HT-29 (cell line): ENCODE measurements at regions not wholly inside any gene's neighbourhood (a gene's known extent, or its start where the extent isn't known, plus 50 kb on each side); places are given as distances from the start of the nearest gene placed in this dataset.

ENCODE experiments used
- DNase-seq: peaks from one replicate; pipeline ENCODE4 v3.0.0-alpha.2; 2015; ENCODE audit warnings: low spot score

DNA sequence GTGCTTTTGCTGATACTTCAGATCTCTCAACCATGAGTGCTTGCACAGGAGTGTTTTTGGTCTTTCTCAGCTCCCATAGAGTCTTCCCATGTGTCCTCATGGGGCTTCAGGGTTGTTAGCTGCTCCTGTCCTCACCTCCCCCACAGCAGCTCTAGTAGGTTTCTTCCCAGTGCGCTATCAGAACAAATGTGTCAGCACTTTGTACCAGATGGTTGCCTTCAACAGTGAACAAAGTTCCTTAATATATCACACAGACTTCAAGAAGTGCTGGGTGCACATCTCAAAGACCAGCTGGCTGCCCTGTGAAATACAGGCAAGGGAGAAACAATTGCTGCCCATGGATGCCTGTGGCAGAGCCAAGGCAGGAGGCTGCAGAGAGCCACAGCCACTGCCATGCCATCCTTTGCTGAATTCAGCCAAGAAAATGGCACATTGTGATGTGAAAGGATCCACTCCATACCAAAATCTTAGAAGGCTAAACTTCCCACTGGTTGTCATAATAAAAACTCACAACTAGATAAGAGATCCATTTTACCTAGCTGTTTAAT lies 471.3 kb downstream of the C6orf118 start:
- no peak for DNase-seq

DNA sequence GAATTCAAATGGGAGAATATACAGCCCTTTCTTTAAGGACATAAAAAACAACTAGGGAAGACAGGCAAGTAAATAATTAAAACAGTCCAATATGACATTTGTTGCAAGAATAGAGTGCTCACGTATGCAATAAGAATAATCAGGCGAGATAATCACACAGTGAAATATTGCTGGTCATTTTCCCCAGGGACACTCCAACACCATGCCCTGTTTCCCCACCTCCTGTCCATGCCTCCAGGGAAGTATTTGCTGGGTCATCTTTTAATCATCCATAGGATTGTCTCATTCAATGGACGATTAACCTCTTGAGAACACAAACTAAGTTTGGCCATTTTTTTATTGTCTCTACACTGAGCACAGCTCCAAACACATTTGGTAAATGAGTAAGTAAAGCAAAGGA lies 472.9 kb downstream of the C6orf118 start:
- DNase-seq: no peak

DNA sequence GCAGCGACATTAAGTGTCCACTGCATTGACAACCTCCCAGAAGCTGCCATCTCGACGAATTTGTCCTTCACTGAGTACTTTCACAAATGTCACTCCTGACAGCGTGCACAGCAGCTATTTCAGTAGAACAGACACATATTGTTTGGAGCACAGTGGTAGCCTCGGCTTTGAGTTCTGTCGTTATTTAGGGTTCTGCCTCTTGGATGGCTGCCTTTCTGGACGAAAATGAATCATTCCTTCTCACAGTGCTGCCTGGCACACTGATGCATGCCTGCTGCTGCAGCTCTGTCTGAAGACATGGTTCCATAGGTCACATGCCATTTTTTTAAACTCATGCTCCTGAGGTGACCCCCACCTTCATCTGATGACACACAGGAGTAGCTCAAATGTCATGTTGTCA lies 477.0 kb downstream of the C6orf118 start:
- DNase-seq: no peak

DNA sequence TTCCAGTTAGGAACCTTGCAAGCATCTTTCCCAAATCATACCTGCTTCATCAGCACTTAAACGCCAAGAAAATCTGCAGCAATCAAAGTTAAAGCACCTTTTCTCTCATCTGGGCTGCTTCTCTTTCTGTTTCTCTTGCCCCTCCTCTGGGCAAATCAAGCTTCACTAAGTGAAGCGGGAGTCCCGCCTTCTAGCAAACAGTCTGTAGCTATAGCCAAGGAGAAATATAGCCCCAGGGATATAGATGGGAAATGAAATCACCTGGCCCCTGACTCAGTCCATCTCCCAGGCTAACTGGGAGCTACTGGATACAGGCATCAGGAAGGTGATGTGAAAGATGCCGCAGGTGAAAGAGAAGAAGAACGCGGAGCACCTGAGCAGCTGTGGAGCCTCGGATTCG lies 481.9 kb downstream of the C6orf118 start:
- no peak for DNase-seq

DNA sequence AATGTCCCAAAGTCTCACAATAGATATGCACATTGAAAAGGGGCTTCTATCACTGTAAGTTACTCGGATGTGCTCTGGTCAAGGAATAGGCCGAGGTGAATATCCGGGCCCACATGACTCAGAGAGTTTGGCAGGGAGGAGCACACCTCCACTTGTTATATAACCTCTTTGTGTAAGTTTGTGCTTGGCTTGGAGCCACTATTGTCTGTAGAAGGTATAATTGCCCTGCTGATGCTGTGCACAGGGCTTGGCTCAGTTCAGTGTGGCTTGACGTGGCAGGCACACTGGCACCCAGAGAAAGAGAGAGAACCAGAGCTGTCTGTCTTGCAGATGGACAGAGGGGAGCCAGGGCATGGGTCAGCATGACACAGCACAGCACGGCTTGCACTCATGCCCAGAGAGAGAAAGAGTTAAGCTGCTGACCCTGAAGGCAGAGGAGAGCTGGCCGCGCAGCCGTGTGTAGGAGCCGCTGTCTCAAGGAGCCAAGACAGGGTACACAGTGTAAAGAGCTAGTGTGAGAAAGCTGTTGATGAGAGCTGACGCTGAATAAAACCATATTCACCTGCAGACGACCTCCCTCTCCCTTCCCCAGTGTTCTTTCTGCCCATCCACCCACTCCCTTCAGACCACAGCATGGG lies 482.5 kb downstream of the C6orf118 start:
- DNase-seq: no peak

DNA sequence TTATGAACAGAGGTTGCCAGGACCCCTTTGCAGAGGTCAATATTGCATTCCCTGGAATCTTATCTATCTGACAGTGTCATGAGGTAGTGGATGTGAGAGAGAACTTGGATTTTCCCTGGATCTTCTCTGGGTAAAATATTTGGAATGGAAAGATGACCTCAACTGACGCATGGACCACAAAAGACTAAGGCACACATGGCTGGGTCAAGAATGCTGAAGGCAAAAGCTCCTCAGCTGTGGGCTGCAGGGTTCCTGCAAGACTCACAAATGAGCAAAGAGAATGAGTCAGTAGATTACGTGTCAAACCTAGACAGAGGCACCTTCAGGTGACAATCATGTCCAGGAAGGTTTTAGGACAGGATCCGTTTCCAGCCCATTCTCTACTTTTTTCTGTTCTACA lies 484.0 kb downstream of the C6orf118 start:
- DNase-seq: no peak

DNA sequence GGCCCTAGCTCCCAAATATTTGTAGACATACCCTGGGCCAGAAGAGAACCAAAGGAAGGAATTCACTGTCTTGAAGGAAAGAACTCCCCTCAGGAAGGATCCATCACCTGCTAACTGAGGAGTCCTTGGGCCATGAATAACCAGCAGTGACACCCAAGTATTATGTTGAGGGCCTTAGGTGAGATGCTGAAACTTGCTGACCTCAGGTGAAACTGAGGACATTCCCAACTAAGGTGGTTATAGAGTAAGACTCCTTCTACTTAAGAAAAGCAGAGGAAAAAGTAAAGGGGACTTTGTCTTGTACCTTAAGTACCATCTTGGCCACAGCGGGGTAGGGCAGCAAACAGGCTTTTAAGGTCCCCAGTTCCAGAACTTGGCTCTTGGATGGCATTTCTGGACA lies 491.7 kb downstream of the C6orf118 start:
- DNase-seq: no peak

DNA sequence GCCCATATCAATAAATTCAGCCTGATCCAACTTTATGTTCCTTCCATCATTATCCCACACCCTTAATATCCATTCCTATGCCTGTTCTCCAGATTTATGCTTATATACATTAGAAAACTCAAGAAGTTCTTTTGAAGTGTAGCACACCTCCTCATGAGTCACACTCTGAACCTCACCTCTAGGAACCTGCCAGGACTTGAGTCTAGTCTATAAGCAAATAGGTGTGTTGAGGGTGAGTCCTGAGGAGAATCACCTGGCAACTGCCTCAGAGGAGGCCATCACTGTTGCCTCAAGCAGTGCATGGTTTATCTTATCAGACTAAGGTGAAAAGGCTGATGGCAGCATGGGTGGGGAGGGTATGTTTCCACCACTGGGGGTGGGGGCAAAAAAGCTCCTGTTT lies 496.7 kb downstream of the C6orf118 start:
- no peak for DNase-seq

DNA sequence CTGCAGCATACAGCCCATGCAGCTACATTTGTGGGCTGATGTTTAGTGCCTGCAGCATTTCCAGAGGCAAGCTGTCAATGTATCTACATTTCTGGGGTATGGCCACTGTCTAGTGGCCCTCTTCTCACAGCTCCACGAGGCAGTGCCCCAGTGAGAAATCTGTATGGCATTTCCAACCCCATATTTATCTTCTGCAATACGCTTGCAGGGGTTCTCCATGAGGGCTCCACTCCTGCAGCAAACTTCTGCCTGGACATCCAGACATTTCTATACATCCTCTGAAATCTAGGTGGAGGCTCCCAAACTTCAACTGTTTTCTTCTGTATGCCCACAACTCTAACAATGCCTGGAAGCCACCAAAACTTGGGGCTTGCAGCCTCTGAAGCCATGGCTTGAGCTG lies 502.3 kb downstream of the C6orf118 start:
- no peak for DNase-seq

DNA sequence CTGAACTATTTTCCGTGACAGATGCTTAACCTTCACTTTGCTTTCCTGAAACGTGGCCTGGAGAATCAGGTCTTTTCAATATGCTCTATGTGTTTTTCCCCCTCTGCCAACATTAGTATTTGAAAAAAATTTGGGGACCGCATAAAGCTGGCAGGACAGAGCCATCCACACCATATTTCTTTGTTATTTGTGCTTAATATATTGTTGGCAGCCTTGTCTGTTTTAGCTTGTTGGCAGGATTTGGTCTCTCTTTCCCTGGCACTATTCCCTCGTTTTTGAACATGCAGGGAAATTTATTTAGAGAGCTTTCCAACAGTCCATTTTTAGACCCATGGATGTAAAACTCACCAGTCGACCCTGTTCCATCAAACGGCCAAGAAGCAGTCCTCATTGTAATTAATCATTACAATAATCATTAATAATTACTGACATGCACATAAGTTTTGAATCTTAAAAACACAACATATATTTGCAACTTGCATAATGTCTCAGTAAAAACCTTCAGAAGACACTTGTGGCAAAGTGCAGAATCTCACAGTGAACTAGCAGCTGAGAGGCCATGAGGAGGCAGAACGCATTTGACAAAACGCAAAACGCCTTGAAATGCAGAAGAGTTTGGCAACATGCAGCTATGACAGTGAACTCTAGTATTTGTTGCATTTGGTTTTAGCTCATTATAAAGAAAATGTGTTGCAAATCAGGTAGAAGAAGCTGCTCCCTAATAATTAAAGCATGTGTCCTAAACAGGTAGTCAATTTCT lies 514.2 kb downstream of the C6orf118 start:
- DNase-seq: no peak

DNA sequence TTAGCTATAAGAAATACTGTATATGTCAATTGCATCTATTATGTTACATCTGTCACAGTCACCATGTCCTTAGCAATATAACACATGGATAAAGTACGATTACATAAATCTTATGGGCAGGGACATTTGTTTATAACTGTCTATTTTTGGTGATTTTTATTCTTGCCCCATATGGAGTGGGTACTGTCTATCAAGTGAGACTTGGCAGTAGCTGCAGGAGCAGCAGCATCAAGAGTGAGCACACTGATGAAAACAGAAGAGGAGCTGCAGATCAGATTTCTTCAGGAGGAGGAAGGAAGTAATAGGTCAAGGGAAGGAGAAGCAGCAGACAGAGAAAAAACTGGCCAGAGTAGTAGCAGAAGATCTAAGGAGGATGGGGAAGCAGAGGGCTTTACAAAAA lies 516.7 kb downstream of the C6orf118 start:
- DNase-seq: no peak

DNA sequence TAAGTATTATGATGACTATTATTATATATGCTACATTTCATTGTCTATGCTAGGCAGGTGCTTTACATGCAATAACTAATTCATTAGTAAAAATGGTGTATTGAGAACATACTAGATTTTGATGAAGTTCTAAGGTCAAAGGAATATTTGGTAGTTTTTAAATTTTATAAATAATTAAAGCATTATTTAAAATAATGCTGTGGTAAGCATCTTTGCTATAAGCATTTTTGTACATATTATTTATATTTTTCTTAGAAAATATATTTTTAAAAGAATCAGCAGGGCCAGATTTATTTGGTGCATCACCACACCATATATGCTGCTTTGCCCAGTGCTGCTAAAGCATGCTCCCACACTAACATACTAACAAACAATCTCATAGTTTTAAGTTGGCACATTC lies 517.9 kb downstream of the C6orf118 start:
- DNase-seq: no peak

DNA sequence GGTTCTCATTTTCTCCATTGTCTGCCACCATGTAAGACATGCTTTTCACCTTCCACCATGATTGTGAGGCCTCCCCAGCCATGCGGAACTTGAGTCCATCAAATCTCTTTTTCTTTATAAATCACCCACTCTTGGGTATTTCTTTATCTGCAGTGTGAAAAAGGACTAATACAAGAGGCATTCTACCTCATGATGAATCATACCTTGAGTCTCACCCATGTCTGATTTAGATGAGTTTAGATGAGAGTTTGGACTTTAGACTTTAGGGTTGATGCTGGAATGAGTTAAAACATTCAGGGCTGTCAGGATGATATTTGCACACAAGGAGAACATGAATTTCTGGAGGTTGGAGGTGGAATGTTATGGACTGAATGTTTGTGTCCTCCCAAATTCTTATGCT lies 545.6 kb downstream of the C6orf118 start:
- no peak for DNase-seq

DNA sequence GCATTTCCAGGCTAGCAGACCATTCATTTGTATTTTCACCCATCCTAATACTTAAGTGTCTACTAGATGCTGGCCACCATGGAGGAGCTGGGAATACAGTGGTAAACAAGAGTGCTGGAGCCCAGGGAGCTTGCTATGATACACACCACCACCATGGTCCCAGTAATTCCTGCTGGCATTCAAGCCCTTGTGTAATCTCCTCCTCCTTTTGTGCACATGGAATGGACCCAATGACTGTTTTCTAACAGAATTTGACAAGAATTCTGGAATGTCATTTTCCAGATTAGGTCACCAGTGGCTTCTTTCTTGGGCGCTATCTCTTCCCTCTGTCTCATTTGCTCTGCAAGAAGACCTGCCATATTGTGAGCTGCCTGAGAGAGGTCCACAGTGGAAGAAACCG lies 552.0 kb downstream of the C6orf118 start:
- no peak for DNase-seq

DNA sequence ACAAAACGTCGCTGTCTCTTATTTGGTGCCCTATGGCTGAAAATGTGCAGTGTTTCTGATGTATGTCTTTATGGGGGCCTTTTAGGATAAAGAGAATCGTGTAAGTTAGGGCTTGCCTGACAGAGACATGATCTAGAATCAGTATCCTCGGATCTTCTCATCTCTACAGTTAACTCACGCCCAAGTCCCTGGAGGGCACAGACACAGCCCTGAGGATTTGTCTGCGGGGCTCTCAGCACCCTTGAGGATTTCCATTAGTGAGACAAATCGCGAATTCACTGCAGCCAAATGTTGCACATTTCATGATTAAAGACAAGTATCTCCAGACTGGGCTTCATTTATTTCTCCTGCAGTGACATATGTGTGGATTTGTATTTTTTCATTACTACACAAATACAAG lies 552.7 kb downstream of the C6orf118 start:
- DNase-seq: no peak

DNA sequence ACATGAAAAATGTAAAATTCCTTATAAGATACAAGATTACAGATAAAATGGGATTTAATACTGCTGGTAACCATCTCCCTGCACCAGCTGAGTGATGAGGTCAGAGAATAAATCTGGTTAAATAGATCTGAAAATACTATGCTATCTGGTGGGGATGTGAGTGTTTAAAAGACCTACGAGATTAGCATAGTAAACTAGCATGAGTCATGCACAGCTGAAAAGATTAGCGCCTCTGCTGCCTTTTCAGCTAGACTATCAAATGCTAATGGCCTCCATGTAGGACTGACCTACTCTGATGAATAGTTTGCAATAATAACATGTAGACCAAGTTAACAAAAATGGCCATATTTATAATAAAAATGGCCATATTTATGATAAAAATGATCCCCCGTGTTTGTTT lies 553.3 kb downstream of the C6orf118 start:
- no peak for DNase-seq

DNA sequence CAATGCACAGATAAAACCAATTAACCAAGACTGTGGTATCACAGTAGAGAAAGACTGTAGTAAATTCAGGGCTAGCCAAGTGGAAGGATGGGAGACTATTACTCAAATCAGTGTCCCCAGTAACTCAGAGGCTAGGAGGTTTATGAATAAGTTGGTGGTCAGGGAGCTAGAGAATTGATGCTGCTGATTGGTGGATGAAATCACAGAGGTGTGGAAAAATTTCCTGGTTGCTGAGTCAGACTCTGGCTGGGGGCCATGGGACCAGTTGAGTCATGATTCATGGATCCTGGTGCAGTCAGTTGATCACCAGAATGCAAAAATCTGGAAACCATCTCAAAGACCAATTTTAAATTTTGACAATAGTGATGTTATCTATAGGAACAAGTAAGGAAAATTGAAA lies 555.9 kb downstream of the C6orf118 start:
- no peak for DNase-seq

DNA sequence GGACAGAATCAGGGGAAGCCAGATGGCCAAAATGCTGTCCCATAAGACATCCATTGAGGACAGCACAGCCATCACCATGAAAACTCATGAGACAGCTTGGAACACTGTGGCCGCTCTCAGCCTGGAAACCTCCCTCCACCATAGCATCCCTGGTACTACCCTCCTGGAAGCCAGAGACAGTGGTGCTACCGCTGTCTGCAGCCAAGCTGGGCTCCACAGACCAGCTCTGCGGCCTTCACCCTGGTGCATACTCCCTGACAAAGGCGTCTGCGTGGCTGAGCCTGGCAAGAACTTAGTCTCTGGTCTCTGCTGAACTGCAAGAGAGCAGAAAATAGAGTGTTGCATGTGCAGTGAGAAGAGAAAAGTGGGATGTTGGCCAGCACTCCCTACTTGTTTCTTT lies 558.0 kb downstream of the C6orf118 start:
- DNase-seq: no peak

DNA sequence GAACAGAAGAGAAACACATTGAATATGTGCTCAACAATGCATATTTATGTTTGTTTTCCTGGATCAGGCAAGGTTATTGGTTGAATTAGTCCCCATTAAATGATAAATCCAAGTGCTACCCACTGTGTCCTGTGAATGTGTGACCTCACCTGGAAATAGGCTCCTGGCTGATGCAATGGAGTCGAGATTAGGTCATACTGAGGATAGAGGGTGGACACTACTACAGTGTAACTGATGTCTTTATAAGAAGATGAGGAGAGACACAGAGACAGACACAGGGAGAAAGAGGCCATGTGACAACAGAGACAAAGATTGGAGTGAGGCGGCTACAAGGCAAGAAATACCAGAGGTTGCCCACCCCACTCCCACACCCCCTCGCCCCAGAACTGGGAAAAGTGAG lies 559.3 kb downstream of the C6orf118 start:
- no peak for DNase-seq

DNA sequence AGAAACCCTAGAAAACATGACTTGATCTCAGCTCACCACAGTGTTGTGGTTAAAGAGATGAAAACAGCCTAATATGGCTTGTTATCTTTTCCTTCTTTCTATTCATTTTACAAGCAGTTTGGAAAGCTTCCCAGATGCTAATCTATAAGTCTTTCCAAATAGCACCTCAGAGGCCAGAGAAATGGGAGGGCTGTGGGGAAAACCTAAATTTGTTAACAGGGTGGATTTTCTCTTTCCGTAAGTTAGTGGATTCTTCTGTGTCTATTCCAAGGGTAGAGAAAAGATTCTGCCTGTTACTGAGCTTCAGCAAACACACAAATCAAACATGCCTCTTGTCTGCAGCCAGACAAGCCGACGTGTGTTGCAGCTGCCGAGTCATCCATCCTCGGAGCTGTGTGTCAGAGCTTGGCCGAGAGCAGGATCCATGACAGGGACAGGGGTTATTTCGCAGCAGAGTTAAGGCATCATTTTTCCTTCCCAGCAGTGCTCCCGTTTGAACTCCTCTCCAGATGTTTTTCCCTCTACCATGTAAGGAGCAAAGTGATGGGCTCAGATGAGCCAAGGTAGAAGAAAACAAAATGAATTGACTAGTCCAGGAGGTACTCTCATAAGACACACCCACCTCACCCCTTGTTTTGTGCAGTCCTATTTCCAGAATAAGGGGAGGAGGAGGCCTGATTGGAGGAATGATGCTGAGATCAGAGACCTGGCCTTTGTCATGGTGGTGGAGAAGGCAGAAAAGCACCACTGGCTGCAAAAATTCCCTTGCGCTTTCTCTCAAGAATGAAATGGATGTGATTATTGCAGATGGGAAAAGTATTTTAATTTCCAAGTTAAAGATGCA lies 560.0 kb downstream of the C6orf118 start:
- DNase-seq: no peak

DNA sequence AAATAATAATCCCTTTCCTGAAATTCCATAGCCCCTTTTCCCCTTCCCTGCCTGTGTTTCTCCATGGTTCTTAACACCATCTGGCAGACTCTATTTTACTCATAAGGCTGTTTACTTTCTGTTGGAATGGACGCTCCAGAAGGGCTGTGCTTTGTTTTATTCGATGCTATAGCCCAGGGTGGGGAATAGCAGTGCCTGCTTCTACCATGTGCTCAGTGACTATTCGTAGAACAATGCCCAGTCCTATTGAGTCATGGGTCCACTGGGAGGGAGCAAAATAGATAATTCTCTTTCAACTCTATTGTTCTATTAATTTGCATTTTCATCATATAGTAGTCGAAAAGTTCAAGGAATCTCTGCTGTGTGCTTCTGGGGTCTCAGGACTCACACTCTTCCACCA lies 565.1 kb downstream of the C6orf118 start:
- no peak for DNase-seq

DNA sequence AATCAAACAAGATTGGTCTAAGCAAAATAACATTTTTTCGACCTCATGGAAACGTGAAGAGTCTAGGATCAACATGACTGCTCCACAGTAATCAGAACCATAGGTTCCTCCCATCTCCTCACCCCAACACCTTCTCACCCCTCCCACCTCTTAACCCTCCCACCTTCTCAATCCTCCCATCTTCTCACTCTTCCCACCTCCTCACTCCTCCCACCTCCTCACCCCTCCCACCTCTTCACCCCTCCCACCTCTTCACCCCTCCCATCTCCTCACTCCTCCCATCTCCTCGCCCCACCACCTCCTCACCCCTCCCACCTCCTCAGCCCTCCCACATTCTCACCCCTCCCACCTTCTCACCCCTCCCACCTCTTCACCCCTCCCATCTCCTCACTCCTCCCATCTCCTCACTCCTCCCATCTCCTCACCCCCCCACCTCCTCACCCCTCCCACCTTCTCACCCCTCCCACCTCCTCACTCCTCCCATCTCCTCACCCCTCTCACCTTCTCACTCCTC lies 567.4 kb downstream of the C6orf118 start:
- no peak for DNase-seq
